ENCODE measurements at regions not wholly inside any gene's neighbourhood (a gene's known extent, or its start where the extent isn't known, plus 50 kb on each side); places are given as distances from the start of the nearest gene placed in this dataset.

DNA sequence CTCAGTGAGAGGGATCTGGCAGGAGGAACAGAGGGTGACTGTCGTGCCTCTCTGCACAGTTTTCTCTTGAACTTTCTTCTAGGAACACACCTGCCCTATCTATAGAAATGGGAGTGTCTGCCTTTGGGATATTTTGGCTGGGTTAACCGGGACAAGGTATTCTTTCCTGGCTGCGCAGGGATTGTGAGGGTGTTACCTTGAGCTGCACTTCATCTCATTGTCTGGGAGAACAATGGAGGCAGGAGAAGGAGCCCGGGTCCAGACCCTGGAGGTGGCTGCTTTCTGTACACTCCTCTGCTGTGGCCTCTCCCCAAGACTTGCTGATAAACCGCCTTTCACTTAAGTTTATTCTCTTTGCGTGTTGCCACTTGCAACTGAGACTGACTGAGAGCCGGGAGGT lies 192.8 kb downstream of the TBXT start:
- TF ChIP-seq EZH2 (IDR thresholded peaks at IDR 0.05; ENCODE audit: insufficient read depth, poor library complexity, severe bottlenecking) (no peak), EZH2phosphoT487 (IDR thresholded peaks at IDR 0.05; ENCODE audit: insufficient read depth, low read depth) (no peak)
